ENCODE measurements at regions not wholly inside any gene's neighbourhood (a gene's known extent, or its start where the extent isn't known, plus 50 kb on each side); places are given as distances from the start of the nearest gene placed in this dataset.

DNA sequence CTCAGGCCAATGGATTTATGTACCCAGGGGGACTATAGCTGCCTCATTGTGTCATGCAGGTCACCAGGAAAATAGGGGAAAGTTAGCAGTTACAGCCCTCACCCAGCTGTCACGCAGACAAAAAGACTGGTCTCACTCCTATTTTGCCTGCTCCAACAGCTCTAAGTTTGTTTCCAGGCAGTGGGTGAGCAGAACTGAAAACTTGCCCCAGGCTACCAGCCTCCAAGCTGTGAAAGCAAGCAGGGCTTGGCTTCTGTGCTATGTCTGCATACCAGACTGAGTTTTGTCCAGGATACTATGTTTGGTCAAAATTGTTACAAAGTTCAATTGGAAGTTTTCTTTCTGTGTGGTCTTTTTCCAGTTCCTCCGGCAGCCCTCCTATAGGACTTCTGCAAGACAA is 628.4 kb downstream of the FAM133A start:
- TF ChIP-seq, protein P1, sequence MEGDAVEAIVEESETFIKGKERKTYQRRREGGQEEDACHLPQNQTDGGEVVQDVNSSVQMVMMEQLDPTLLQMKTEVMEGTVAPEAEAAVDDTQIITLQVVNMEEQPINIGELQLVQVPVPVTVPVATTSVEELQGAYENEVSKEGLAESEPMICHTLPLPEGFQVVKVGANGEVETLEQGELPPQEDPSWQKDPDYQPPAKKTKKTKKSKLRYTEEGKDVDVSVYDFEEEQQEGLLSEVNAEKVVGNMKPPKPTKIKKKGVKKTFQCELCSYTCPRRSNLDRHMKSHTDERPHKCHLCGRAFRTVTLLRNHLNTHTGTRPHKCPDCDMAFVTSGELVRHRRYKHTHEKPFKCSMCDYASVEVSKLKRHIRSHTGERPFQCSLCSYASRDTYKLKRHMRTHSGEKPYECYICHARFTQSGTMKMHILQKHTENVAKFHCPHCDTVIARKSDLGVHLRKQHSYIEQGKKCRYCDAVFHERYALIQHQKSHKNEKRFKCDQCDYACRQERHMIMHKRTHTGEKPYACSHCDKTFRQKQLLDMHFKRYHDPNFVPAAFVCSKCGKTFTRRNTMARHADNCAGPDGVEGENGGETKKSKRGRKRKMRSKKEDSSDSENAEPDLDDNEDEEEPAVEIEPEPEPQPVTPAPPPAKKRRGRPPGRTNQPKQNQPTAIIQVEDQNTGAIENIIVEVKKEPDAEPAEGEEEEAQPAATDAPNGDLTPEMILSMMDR (IDR thresholded peaks at IDR 0.05): no peak
- no peak for TF ChIP-seq POLR2A (IDR thresholded peaks at IDR 0.05)
